Cerebellar cortex (tissue), 1 donor: ENCODE measurements at regions not wholly inside any gene's neighbourhood (a gene's known extent, or its start where the extent isn't known, plus 50 kb on each side); places are given as distances from the start of the nearest gene placed in this dataset.
A peak's percentile ranks its signal among the peaks of the same experiment; 100 is the strongest.

Experiments
- DNase-seq: peaks from one replicate; pipeline ENCODE4 v3.0.0-alpha.2; 2015; ENCODE audit warnings: low spot score

GRCh38 chr18:43213816-43214215 is 63.5 kb downstream of the SYT4 start:
- no peak for DNase-seq

GRCh38 chr18:43211059-43211458 is 66.2 kb downstream of the SYT4 start:
- DNase-seq: no peak

- no peak for DNase-seq
Measured at GRCh38 chr18:43195421-43195820, 79.9 kb upstream of the RIT2 start.

- DNase-seq: peak; percentile 84
Measured at GRCh38 chr18:43193336-43193735, 77.9 kb upstream of the RIT2 start.

- no peak for DNase-seq
Measured at GRCh38 chr18:43192408-43192807, 76.9 kb upstream of the RIT2 start.

- no peak for DNase-seq
Measured at GRCh38 chr18:43181711-43182110, 66.2 kb upstream of the RIT2 start.

- DNase-seq: peak; percentile 74
Measured at GRCh38 chr18:43180814-43181213, 65.3 kb upstream of the RIT2 start.

GRCh38 chr18:43175257-43175656 is 59.8 kb upstream of the RIT2 start:
- no peak for DNase-seq

GRCh38 chr18:43170586-43170985 is 55.1 kb upstream of the RIT2 start:
- DNase-seq: no peak
